HAP-1 (cell line): ENCODE measurements at regions not wholly inside any gene's neighbourhood (a gene's known extent, or its start where the extent isn't known, plus 50 kb on each side); places are given as distances from the start of the nearest gene placed in this dataset.
A peak's percentile ranks its signal among the peaks of the same experiment; 100 is the strongest.

Source experiments
- DNase-seq, 2 experiments: peaks; one replicate each; pipeline ENCODE4 v3.0.0-alpha.2; 2016 to 2020; ENCODE audit warnings: low spot score in 2 of 2
- H3K27me3 ChIP-seq: fragments of 250-450 bp; sonication (Bioruptor Pico); 2 replicates; pipeline ENCODE4 v1.5.1; 2020; ENCODE audit warnings: low read depth, mild to moderate bottlenecking, moderate library complexity
- H3K36me3 ChIP-seq: fragments of 250-450 bp; sonication (Bioruptor Pico); replicated peaks from 2 replicates; pipeline ENCODE4 v1.5.1; 2020; ENCODE audit warnings: mild to moderate bottlenecking
- H3K4me1 ChIP-seq: fragments of 250-450 bp; sonication (Bioruptor Pico); 2 replicates; pipeline ENCODE4 v1.5.1; 2020; ENCODE audit warnings: mild to moderate bottlenecking
- H3K4me3 ChIP-seq: fragments of 250-450 bp; sonication (Bioruptor Pico); 2 replicates; pipeline ENCODE4 v1.5.1; 2020; ENCODE audit warnings: mild to moderate bottlenecking, moderate library complexity
- H3K9me3 ChIP-seq: fragments of 250-450 bp; sonication (Bioruptor Pico); 2 replicates; pipeline ENCODE4 v1.5.1; 2020; ENCODE audit warnings: mild to moderate bottlenecking, moderate library complexity
- in situ Hi-C: fragments of 300-500 bp; cut with MboI; formaldehyde crosslinking; loops from 3 replicates; pipeline ENCODE4 v1.14.3; 2020; ENCODE audit warnings: low sequenced_read_pairs, inconsistent platforms, mixed read lengths

DNA sequence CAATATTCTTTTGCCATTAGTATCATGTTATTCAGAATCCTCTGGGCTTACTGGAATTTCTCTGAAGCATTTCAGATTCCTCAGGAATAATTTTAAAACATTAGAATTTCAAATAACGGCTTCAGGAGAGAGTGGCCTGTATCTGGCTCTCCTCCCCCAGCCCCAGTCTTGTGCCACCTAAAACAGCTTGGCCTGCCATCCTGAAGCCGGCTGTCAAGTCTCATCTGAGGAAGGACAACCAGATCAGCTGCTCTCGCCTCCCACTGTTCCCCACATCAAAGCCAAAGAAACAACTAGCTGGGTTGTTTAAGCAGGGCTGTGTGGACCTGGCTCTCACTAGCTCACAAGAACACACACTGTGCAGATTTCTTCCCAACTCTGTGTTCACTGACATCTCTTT lies 178.2 kb downstream of the FGFR2 start:
- no peaks in the 10 kb centered on the region for H3K9me3 ChIP-seq
- peaks cover 6% of the 10 kb centered on the region for H3K4me1 ChIP-seq
- no peaks in the 10 kb centered on the region for H3K27me3 ChIP-seq
- in situ Hi-C loops = no loop called here
- no peaks in the 10 kb centered on the region for H3K36me3 ChIP-seq
- H3K4me3 ChIP-seq = no peak overlapping the region
- DNase-seq = no peak

GRCh38 chr10:121422096-121422495 lies 176.1 kb downstream of the FGFR2 start:
- Histone ChIP-seq H3K4me3 (no peak overlapping the region), H3K9me3 (no peaks in the 10 kb centered on the region), H3K36me3 (no peaks in the 10 kb centered on the region), H3K27me3 (no peaks in the 10 kb centered on the region), H3K4me1 (no peaks in the 10 kb centered on the region)
- in situ Hi-C loops = no loop called here
- no peak for DNase-seq

- Histone ChIP-seq H3K4me1 (peaks cover 4% of the 10 kb centered on the region), H3K27me3 (no peaks in the 10 kb centered on the region), H3K4me3 (no peak overlapping the region), H3K9me3 (no peaks in the 10 kb centered on the region), H3K36me3 (no peaks in the 10 kb centered on the region)
- in situ Hi-C loops = no loop called here
- DNase-seq = no peak
Measured at GRCh38 chr10:121425623-121426022, 172.6 kb downstream of the FGFR2 start.

GRCh38 chr10:121426307-121426706 lies 171.9 kb downstream of the FGFR2 start:
- H3K4me3 ChIP-seq = no peak overlapping the region
- in situ Hi-C loops = no loop called here
- peaks cover 4% of the 10 kb centered on the region for H3K4me1 ChIP-seq
- peak in 1 of 2 experiments; percentile 28 for DNase-seq
- no peaks in the 10 kb centered on the region for H3K9me3 ChIP-seq
- no peaks in the 10 kb centered on the region for H3K27me3 ChIP-seq
- no peaks in the 10 kb centered on the region for H3K36me3 ChIP-seq
